Endothelial cell of umbilical vein (primary cell): ENCODE measurements at regions not wholly inside any gene's neighbourhood (a gene's known extent, or its start where the extent isn't known, plus 50 kb on each side); places are given as distances from the start of the nearest gene placed in this dataset.

ENCODE experiments used
- BruUV-seq: library from RNA; stranded (reverse); fragments of 400-500 nt; replicated peaks from 2 replicates; lab custom pipeline; 2021; lab: Mats Ljungman, UMichigan
- CTCF ChIA-PET: fragments of 300-600, 350-600 bp; sonication (Branson Sonifier 250); formaldehyde crosslinking; loops from one replicate; lab custom pipeline; 2021; ENCODE audit warnings: antibody characterized with exemption, inconsistent platforms; lab: Charles Lee
- POLR2A ChIA-PET: fragments of 300-600, 350-600 bp; sonication (Branson Sonifier 250); formaldehyde crosslinking; loops from one replicate; lab custom pipeline; 2021; ENCODE audit warnings: antibody characterized with exemption, inconsistent platforms; lab: Charles Lee
- DNase-seq: peaks from one replicate; pipeline ENCODE4 v3.0.0-alpha.2; 2011; ENCODE audit warnings: low read depth, low spot score
- FAIRE-seq: peaks from 2 replicates; lab custom pipeline; 2011; peaks lifted over from hg19 to GRCh38; lab: Jason Lieb, UNC
- H2AFZ ChIP-seq: 2 replicates; pipeline ENCODE4 v1.6.0; 2012; ENCODE audit warnings: low read depth, low read length, control low read depth, inconsistent platforms
- H3K27ac ChIP-seq: 2 replicates; pipeline ENCODE4 v1.5.1; 2011; ENCODE audit warnings: low read depth, mild to moderate bottlenecking, control low read depth, low read length, moderate library complexity; ENCODE audit not compliant: insufficient read depth
- H3K27me3 ChIP-seq, 2 experiments: 2 replicates each; pipeline versions ENCODE4 v1.6.0 to v1.6.1; 2011; ENCODE audit warnings: low read length in 2 of 2, mixed read lengths in 1 of 2; ENCODE audit not compliant: control insufficient read depth in 2 of 2, insufficient read depth in 2 of 2
- H3K36me3 ChIP-seq, 2 experiments: 2 replicates in 1 of 2; 3 replicates in 1 of 2; pipeline ENCODE4 v1.5.1; 2011; ENCODE audit warnings: low read length in 2 of 2, mild to moderate bottlenecking in 1 of 2, moderate library complexity in 1 of 2; ENCODE audit not compliant: control insufficient read depth in 2 of 2, insufficient read depth in 2 of 2; ENCODE audit errors: extremely low read depth in 1 of 2
- H3K4me1 ChIP-seq: 3 replicates; pipeline ENCODE4 v1.5.1; 2011; ENCODE audit warnings: mild to moderate bottlenecking, low read length; ENCODE audit not compliant: control insufficient read depth, insufficient read depth; ENCODE audit errors: extremely low read depth
- H3K4me2 ChIP-seq: 2 replicates; pipeline ENCODE4 v1.6.1; 2011; ENCODE audit warnings: low read length, control low read depth, mixed read lengths; ENCODE audit not compliant: insufficient read depth
- H3K4me3 ChIP-seq, 3 experiments: fragments of 200-600 bp in 1 of 3; sonication (generic), shearing (Covaris generic) in 1 of 3; replicated peaks in 1 of 3; 2 replicates each; pipeline ENCODE4 v1.5.1; 2011 to 2016; ENCODE audit warnings: control low read depth in 3 of 3, low read length in 3 of 3, mild to moderate bottlenecking in 2 of 3, inconsistent platforms in 1 of 3, low read depth in 1 of 3, moderate library complexity in 1 of 3; ENCODE audit not compliant: insufficient read depth in 1 of 3
- H3K79me2 ChIP-seq: 2 replicates; pipeline ENCODE4 v1.6.0; 2012; ENCODE audit warnings: low read length, inconsistent platforms; ENCODE audit not compliant: control insufficient read depth, insufficient read depth
- H3K9ac ChIP-seq: replicated peaks from 2 replicates; pipeline ENCODE3; 2011; ENCODE audit warnings: low read length, control low read depth; ENCODE audit not compliant: insufficient read depth; ENCODE audit errors: extremely low read depth
- H3K9me1 ChIP-seq: replicated peaks from 3 replicates; pipeline ENCODE4 v1.6.0; 2011; ENCODE audit warnings: mild to moderate bottlenecking, low read length; ENCODE audit not compliant: control insufficient read depth, insufficient read depth; ENCODE audit errors: extremely low read depth
- H3K9me3 ChIP-seq: replicated peaks from 2 replicates; pipeline ENCODE4 v1.5.1; 2012; ENCODE audit warnings: low read length, inconsistent platforms; ENCODE audit not compliant: control insufficient read depth, insufficient read depth
- H4K20me1 ChIP-seq: replicated peaks from 2 replicates; pipeline ENCODE3; 2011; ENCODE audit warnings: mild to moderate bottlenecking, low read length; ENCODE audit not compliant: control insufficient read depth, insufficient read depth; ENCODE audit errors: extremely low read depth
- FOS ChIP-seq: IDR thresholded peaks from 2 replicates; pipeline ENCODE4 v1.6.1; 2011; ENCODE audit warnings: mild to moderate bottlenecking, low read length, moderate library complexity, borderline replicate concordance; ENCODE audit not compliant: insufficient read depth
- GATA2 ChIP-seq: IDR thresholded peaks from 2 replicates; pipeline ENCODE4 v1.7.0; 2011; ENCODE audit warnings: low read depth, mild to moderate bottlenecking, moderate library complexity, mixed read lengths, low read length; ENCODE audit not compliant: insufficient read length, insufficient read depth
- MYC ChIP-seq: IDR thresholded peaks from one replicate; pipeline ENCODE4 v1.6.1; 2011; ENCODE audit warnings: mild to moderate bottlenecking, low read depth, low read length
- POLR2A ChIP-seq: IDR thresholded peaks from 2 replicates; pipeline ENCODE4 v1.6.1; 2012; ENCODE audit warnings: low read depth, mild to moderate bottlenecking, control low read depth, low read length
- dilution Hi-C: fragments of 300-500 bp; cut with MboI; formaldehyde crosslinking; loops from one replicate; pipeline ENCODE4 v1.15.0; 2019; ENCODE audit warnings: low sequenced_read_pairs; ENCODE audit not compliant: extremely low pct_ligation_motif_present
- intact Hi-C: fragments of 100-400 bp; cut with micrococcal nuclease; formaldehyde crosslinking; loops from one replicate; pipeline ENCODE4 v1.10.0; 2022
- TF ChIP-seq, protein P1 (sequence below), 2 donors: IDR thresholded peaks; 1 replicate in 1 of 2; 2 replicates in 1 of 2; pipeline ENCODE4 v1.5.1; 2011; ENCODE audit warnings: low read length in 2 of 2, mild to moderate bottlenecking in 2 of 2, moderate library complexity in 2 of 2, control low read depth in 1 of 2, inconsistent platforms in 1 of 2, low read depth in 1 of 2; ENCODE audit not compliant: insufficient read depth in 1 of 2; ENCODE audit errors: extremely low read depth in 1 of 2
- TF ChIP-seq, protein P2 (sequence below): IDR thresholded peaks from 2 replicates; pipeline ENCODE4 v1.6.1; 2011; ENCODE audit not compliant: insufficient read depth, insufficient read length

DNA sequence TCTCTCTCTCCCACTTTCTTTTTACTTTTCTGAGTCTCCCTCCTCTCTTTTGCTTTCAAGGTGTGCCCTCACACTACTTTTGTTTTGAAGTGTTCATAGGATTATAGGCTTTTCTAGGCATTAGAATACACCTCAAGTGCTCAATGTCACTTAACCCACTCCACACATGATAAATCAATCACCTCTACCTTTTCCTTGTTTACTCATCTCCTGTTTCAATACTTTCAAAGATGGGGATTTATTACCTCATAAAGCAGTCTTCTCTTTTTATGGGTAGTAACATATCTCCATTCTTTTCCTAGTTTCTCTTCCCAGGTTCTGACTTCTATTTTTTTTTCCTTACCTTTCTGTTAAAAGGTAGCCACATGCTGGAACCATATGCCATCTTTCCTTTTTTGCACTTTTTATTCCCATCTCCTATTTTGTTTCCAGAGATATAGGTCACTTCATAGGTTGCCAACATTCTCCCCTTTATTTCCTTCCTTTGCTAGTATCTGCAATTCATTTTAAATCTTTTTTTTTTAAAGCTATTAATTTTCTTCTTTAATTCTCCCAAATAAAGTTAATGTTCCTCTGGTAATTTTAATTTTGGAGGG is 137.6 kb upstream of the SLC10A2 start:
- CTCF ChIA-PET, result no interaction called here
- TF ChIP-seq, protein P1, sequence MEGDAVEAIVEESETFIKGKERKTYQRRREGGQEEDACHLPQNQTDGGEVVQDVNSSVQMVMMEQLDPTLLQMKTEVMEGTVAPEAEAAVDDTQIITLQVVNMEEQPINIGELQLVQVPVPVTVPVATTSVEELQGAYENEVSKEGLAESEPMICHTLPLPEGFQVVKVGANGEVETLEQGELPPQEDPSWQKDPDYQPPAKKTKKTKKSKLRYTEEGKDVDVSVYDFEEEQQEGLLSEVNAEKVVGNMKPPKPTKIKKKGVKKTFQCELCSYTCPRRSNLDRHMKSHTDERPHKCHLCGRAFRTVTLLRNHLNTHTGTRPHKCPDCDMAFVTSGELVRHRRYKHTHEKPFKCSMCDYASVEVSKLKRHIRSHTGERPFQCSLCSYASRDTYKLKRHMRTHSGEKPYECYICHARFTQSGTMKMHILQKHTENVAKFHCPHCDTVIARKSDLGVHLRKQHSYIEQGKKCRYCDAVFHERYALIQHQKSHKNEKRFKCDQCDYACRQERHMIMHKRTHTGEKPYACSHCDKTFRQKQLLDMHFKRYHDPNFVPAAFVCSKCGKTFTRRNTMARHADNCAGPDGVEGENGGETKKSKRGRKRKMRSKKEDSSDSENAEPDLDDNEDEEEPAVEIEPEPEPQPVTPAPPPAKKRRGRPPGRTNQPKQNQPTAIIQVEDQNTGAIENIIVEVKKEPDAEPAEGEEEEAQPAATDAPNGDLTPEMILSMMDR (IDR thresholded peaks at IDR 0.05; ENCODE audit: extremely low read depth in 1 of 2, insufficient read depth in 1 of 2, low read depth in 1 of 2, low read length in 2 of 2), result no peak
- TF ChIP-seq MYC (no peak), POLR2A (no peak), GATA2 (no peak), FOS (no peak)
- TF ChIP-seq, protein P2, sequence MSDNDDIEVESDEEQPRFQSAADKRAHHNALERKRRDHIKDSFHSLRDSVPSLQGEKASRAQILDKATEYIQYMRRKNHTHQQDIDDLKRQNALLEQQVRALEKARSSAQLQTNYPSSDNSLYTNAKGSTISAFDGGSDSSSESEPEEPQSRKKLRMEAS, result no peak

More for the DNA sequence above, 137.6 kb upstream of the SLC10A2 start:
- no peak overlapping the region for H3K9ac ChIP-seq
- H4K20me1 ChIP-seq, result no peaks in the 10 kb centered on the region
- intact Hi-C loops, result no loop called here
- no peak overlapping the region for H3K4me3 ChIP-seq
- H3K4me2 ChIP-seq, result no peak overlapping the region
- no peaks in the 10 kb centered on the region for H3K9me1 ChIP-seq
- H3K4me1 ChIP-seq, result no peaks in the 10 kb centered on the region
- no peak overlapping the region for H2AFZ ChIP-seq
- no peak overlapping the region for H3K27ac ChIP-seq
- H3K9me3 ChIP-seq, result peaks cover 8% of the 10 kb centered on the region
- no peak for DNase-seq
- dilution Hi-C loops, result no loop called here
- no peak for FAIRE-seq
- POLR2A ChIA-PET, result no interaction called here
- no peaks in the 10 kb centered on the region for H3K79me2 ChIP-seq
- BruUV-seq, result no TSS peak
- no peaks in the 10 kb centered on the region for H3K36me3 ChIP-seq
- no peaks in the 10 kb centered on the region for H3K27me3 ChIP-seq
